Posterior cingulate gyrus (tissue), 11 donors: ENCODE measurements at regions not wholly inside any gene's neighbourhood (a gene's known extent, or its start where the extent isn't known, plus 50 kb on each side); places are given as distances from the start of the nearest gene placed in this dataset.

Experiments
- DNase-seq, 10 donors: peaks; one replicate each; pipeline versions ENCODE4 v3.0.0 to v3.0.0-alpha.2; 2020 to 2021; ENCODE audit warnings: mixed read lengths in 3 of 10
- intact Hi-C: fragments of 100-400 bp; cut with DNase I; formaldehyde crosslinking; loops from one replicate; pipeline ENCODE4 v1.15.1; 2023

- intact Hi-C loops = no loop called here
Observed at GRCh38 chr4:137213372-137214173, 318.7 kb downstream of the PCDH18 start.

DNA sequence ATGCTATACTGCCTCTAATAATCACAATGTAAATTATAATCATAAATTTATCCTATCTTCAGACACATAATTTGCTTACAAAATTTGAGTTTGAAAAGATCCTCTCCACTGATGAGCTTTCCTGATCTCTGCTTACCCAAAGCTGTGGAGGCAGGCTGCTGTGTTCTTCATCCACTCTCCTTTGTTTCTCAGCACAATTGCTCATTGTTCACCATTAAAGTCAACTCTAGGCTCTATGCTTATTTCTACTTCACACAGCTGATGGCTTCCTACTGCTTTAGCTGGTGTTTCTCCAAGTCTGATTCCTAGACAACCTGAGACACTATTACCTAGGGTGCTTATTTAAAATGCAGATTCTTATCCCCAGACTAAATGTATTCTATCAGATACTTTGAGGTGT is 319.7 kb downstream of the PCDH18 start:
- intact Hi-C loops = no loop called here
- DNase-seq = peak in 1 of 10 donors; percentile 24

More at GRCh38 chr4:137213372-137214173, 318.7 kb downstream of the PCDH18 start:
- DNase-seq = no peak

- intact Hi-C loops = no loop called here
- DNase-seq = no peak
Observed at GRCh38 chr4:137209240-137209639, 323.1 kb downstream of the PCDH18 start.

GRCh38 chr4:137206781-137207180 is 325.5 kb downstream of the PCDH18 start:
- no peak for DNase-seq
- intact Hi-C loops = no loop called here

- intact Hi-C loops = no loop called here
- DNase-seq = no peak
Observed at GRCh38 chr4:137203601-137204000, 328.7 kb downstream of the PCDH18 start.

- no peak for DNase-seq
- intact Hi-C loops = no loop called here
Observed at GRCh38 chr4:137200322-137200721, 332.0 kb downstream of the PCDH18 start.

GRCh38 chr4:137198791-137199190 is 333.5 kb downstream of the PCDH18 start:
- intact Hi-C loops = no loop called here

GRCh38 chr4:137194670-137195069 is 337.6 kb downstream of the PCDH18 start:
- DNase-seq = no peak
- intact Hi-C loops = no loop called here

More at GRCh38 chr4:137198791-137199190, 333.5 kb downstream of the PCDH18 start:
- no peak for DNase-seq

GRCh38 chr4:137193564-137193963 is 338.7 kb downstream of the PCDH18 start:
- no peak for DNase-seq
- intact Hi-C loops = no loop called here

GRCh38 chr4:137181293-137181899 is 350.9 kb downstream of the PCDH18 start:
- intact Hi-C loops = no loop called here
- no peak for DNase-seq

- intact Hi-C loops = loop anchor here (1.0 kb wide), 1 partner anchor 10 kb away; no protein-coding TSS in a partner anchor
- DNase-seq = no peak
Observed at GRCh38 chr4:137180349-137180748, 351.9 kb downstream of the PCDH18 start.

- intact Hi-C loops = no loop called here
- no peak for DNase-seq
Observed at GRCh38 chr4:137156807-137157206, 375.5 kb downstream of the PCDH18 start.

- no peak for DNase-seq
- intact Hi-C loops = no loop called here
Observed at GRCh38 chr4:137156054-137156453, 376.2 kb downstream of the PCDH18 start.

GRCh38 chr4:137131201-137131600 is 401.1 kb downstream of the PCDH18 start:
- intact Hi-C loops = no loop called here
- DNase-seq = no peak

DNA sequence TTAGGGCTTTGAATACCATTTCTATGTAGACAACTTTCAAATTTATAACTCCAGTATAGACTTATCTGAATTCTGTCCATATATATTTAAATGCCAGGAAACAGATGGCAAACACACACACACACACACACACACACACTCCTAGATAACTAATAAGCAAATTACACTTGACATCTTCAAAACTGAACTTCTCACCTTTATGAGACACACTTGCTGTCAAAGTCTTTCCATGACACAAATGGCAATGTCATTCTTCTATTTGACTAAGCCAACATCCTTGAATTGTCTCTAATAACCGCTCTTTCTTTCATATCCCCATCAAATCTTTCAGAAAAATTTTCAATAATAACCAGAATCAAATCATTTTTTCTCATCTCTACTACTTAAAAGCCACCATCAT is 402.4 kb downstream of the PCDH18 start:
- intact Hi-C loops = loop anchor here (10.0 kb wide), 1 partner anchor 1055 kb away; no protein-coding TSS in a partner anchor
- no peak for DNase-seq

GRCh38 chr4:137129441-137129840 is 402.9 kb downstream of the PCDH18 start:
- intact Hi-C loops = loop anchor here (10.0 kb wide), 1 partner anchor 1055 kb away; no protein-coding TSS in a partner anchor
- no peak for DNase-seq

- DNase-seq = no peak
Observed at GRCh38 chr4:137125011-137125410, 407.3 kb downstream of the PCDH18 start.

GRCh38 chr4:137124278-137124932 is 407.9 kb downstream of the PCDH18 start:
- no peak for DNase-seq
- intact Hi-C loops = loop anchor here (2.0 to 10.0 kb wide), 4 partner anchors 736 to 1556 kb away; no protein-coding TSS in a partner anchor

More at GRCh38 chr4:137125011-137125410, 407.3 kb downstream of the PCDH18 start:
- intact Hi-C loops = loop anchor here (2.0 to 10.0 kb wide), 3 partner anchors 736 to 1556 kb away; no protein-coding TSS in a partner anchor

GRCh38 chr4:137122876-137123275 is 409.4 kb downstream of the PCDH18 start:
- DNase-seq = no peak
- intact Hi-C loops = loop anchor here (5.0 to 10.0 kb wide), 2 partner anchors 969 to 1062 kb away; no protein-coding TSS in a partner anchor

DNA sequence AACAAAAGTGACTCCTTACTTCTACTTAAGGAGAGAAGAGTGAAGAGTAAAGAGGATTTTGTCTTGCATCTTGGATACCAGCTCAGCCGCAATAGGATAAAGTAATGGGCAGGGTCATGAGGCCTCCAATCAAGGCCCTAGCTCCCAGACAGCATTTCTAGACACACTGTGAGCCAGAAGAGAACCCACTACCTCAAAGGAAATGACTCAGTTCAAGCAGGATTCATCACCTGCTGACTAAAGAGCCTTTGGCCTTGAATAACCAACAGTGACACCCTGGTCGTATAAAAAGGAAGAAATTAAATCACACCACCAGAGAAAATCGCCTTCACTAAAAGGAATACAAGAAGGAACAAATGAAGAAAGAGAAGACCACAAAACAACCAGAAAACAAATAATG is 416.1 kb downstream of the PCDH18 start:
- DNase-seq = no peak
- intact Hi-C loops = no loop called here

DNA sequence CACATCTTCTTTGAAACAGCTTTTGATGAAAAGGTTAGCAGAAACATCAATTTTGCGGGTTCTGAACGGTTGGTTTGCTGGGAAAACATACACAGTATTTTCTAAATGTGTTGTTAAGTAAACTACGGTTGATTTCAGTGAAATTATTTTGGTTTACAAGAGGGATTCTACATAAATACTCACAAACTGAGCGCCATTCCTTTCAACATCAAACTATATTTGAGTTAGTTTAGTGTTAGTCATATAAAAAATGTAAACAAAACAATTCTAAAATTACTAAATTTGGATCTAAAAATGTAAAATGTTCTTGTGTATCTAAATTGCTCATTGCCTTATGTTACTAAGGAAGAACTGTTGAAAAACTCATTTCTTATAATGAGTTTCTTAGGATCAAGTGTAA is 425.6 kb downstream of the PCDH18 start:
- intact Hi-C loops = no loop called here
- DNase-seq = no peak
